ENCODE measurements at regions not wholly inside any gene's neighbourhood (a gene's known extent, or its start where the extent isn't known, plus 50 kb on each side); places are given as distances from the start of the nearest gene placed in this dataset.
"Not testable (repeated sequence)": the region's sequence is repeated elsewhere in the genome, so short reads cannot be mapped to it uniquely, and the experiment has no call there.

- no peaks in the 10 kb centered on the region for H3K27me3 ChIP-seq (ENCODE audit: insufficient read depth, low read length)
- no peaks in the 10 kb centered on the region for H3K23me2 ChIP-seq (ENCODE audit: insufficient read length, low read depth, low read length, poor library complexity, severe bottlenecking)
- H2BK15ac ChIP-seq (ENCODE audit: low read depth, low read length): no peak overlapping the region
- no peak overlapping the region for H4K8ac ChIP-seq (replicated peaks; ENCODE audit: insufficient read length, low read depth, low read length)
- Mint-ChIP-seq H3K27ac (no peak overlapping the region), H3K36me3 (ENCODE audit: insufficient read depth in 1 of 3, low read depth in 3 of 3) (peaks cover 5 to 17% (median 15%) of the 10 kb centered on the region in 3 experiments; a peak in 6 of 7 replicates), H3K27me3 (ENCODE audit: low read depth) (no peaks in the 10 kb centered on the region), H3K9me3 (peaks cover 50 to 61% of the 10 kb centered on the region in 2 experiments), H3K4me3 (no peak overlapping the region), H3K4me1 (no peaks in the 10 kb centered on the region)
- no peak overlapping the region for H3K4me2 ChIP-seq (ENCODE audit: insufficient read depth, insufficient read length, low read length)
- H2BK120ac ChIP-seq (ENCODE audit: low read depth, low read length, poor library complexity, severe bottlenecking): no peak overlapping the region
- H4K91ac ChIP-seq (ENCODE audit: insufficient read length, low read depth, low read length): no peak overlapping the region
- TF ChIP-seq CTCF (conservative IDR thresholded peaks at IDR 0.05): no peak
- no peak for DNase-seq
- H2AFZ ChIP-seq (ENCODE audit: low read length): no peak overlapping the region
- no peak overlapping the region for H2BK5ac ChIP-seq (ENCODE audit: insufficient read length, low read length)
- H3K4me1 ChIP-seq (ENCODE audit: insufficient read depth, low read length): no peaks in the 10 kb centered on the region
- no peak overlapping the region for H2AK5ac ChIP-seq (ENCODE audit: insufficient read length, low read length)
- no peak overlapping the region for H3K4ac ChIP-seq (ENCODE audit: low read depth, low read length)
- no peak overlapping the region for H2BK12ac ChIP-seq (ENCODE audit: insufficient read length, low read depth, low read length)
- H3K23ac ChIP-seq (ENCODE audit: insufficient read length, low read depth, low read length): no peak overlapping the region
- H3K9ac ChIP-seq (ENCODE audit: extremely low read depth, insufficient read length, low read length): no peak overlapping the region
- WGBS (ENCODE audit: extremely low coverage, insufficient read length, low lambda C conversion rate): no CpG with 5 or more reads among the region's 29 CpGs
- H4K20me1 ChIP-seq (ENCODE audit: control insufficient read depth, insufficient read depth, insufficient read length): no peaks in the 10 kb centered on the region
- no peak overlapping the region for H2BK20ac ChIP-seq (ENCODE audit: low read depth, low read length, poor library complexity, severe bottlenecking)
- no peaks in the 10 kb centered on the region for H3K79me1 ChIP-seq (ENCODE audit: insufficient read depth, low read depth, low read length, poor library complexity, severe bottlenecking)
- no peaks in the 10 kb centered on the region for H3K79me2 ChIP-seq (ENCODE audit: insufficient read depth, low read length)
- no peak overlapping the region for H3K14ac ChIP-seq (ENCODE audit: insufficient read depth, low read length)
- H3K56ac ChIP-seq (ENCODE audit: insufficient read length, low read depth, low read length): no peak overlapping the region
- H3K18ac ChIP-seq (ENCODE audit: insufficient read length, low read depth, low read length): no peak overlapping the region
- H3K27ac ChIP-seq (ENCODE audit: insufficient read length, low read depth, low read length): no peak overlapping the region
- H4K5ac ChIP-seq (ENCODE audit: insufficient read length, low read depth, low read length): no peak overlapping the region
- no peak overlapping the region for H3T11ph ChIP-seq (ENCODE audit: low read length)
- H3K9me3 ChIP-seq (ENCODE audit: control insufficient read depth, low read depth, low read length): peaks cover 34% of the 10 kb centered on the region
These were observed 391.4 kb upstream of the NDN start for GRCh38 chr15:24078310-24079029.

GRCh38 chr15:24088941-24089340 lies 401.8 kb upstream of the NDN start:
- H2BK5ac ChIP-seq (ENCODE audit: insufficient read length, low read length); H2AFZ ChIP-seq (ENCODE audit: low read length); H3K23ac ChIP-seq (ENCODE audit: insufficient read length, low read depth, low read length); H2AK5ac ChIP-seq (ENCODE audit: insufficient read length, low read length); H3K27me3 ChIP-seq (ENCODE audit: insufficient read depth, low read length); H3K18ac ChIP-seq (ENCODE audit: insufficient read length, low read depth, low read length); H4K20me1 ChIP-seq (ENCODE audit: control insufficient read depth, insufficient read depth, insufficient read length); H3T11ph ChIP-seq (ENCODE audit: low read length); H3K9ac ChIP-seq (ENCODE audit: extremely low read depth, insufficient read length, low read length); H4K8ac ChIP-seq (replicated peaks; ENCODE audit: insufficient read length, low read depth, low read length); H3K79me1 ChIP-seq (ENCODE audit: insufficient read depth, low read depth, low read length, poor library complexity, severe bottlenecking); H2BK12ac ChIP-seq (ENCODE audit: insufficient read length, low read depth, low read length); DNase-seq; H3K27me3 Mint-ChIP-seq (ENCODE audit: low read depth); H3K4me1 Mint-ChIP-seq; H3K27ac Mint-ChIP-seq; H4K91ac ChIP-seq (ENCODE audit: insufficient read length, low read depth, low read length); H3K4me2 ChIP-seq (ENCODE audit: insufficient read depth, insufficient read length, low read length); H3K4me1 ChIP-seq (ENCODE audit: insufficient read depth, low read length); H2BK15ac ChIP-seq (ENCODE audit: low read depth, low read length); H3K4me3 Mint-ChIP-seq; H2BK20ac ChIP-seq (ENCODE audit: low read depth, low read length, poor library complexity, severe bottlenecking); H3K23me2 ChIP-seq (ENCODE audit: insufficient read length, low read depth, low read length, poor library complexity, severe bottlenecking); H3K27ac ChIP-seq (ENCODE audit: insufficient read length, low read depth, low read length); H3K79me2 ChIP-seq (ENCODE audit: insufficient read depth, low read length); H3K14ac ChIP-seq (ENCODE audit: insufficient read depth, low read length); H3K56ac ChIP-seq (ENCODE audit: insufficient read length, low read depth, low read length); H3K4ac ChIP-seq (ENCODE audit: low read depth, low read length); H4K5ac ChIP-seq (ENCODE audit: insufficient read length, low read depth, low read length); H2BK120ac ChIP-seq (ENCODE audit: low read depth, low read length, poor library complexity, severe bottlenecking): not testable (repeated sequence)
- H3K9me3 ChIP-seq (ENCODE audit: control insufficient read depth, low read depth, low read length): peaks cover 37% of the 10 kb centered on the region
- Mint-ChIP-seq H3K9me3 (peaks cover 69 to 74% of the 10 kb centered on the region in 2 experiments), H3K36me3 (ENCODE audit: insufficient read depth in 1 of 3, low read depth in 3 of 3) (peaks cover 7 to 18% (median 11%) of the 10 kb centered on the region in 3 experiments; a peak in 6 of 7 replicates)
- no CpG with 5 or more reads among the region's 1 CpG for WGBS (ENCODE audit: extremely low coverage, insufficient read length, low lambda C conversion rate)
